Panc1 (cell line): ENCODE measurements at regions not wholly inside any gene's neighbourhood (a gene's known extent, or its start where the extent isn't known, plus 50 kb on each side); places are given as distances from the start of the nearest gene placed in this dataset.

Source experiments
- ATAC-seq: fragments of 200-7000 bp; cut with Tn5 transposase; 2 replicates; pipeline ENCODE4 v1.9.1; 2020; ENCODE audit warnings: mild to moderate bottlenecking, moderate library complexity
- BruUV-seq: library from RNA; stranded (reverse); fragments of 400-500 nt; replicated peaks from 2 replicates; lab custom pipeline; 2021; lab: Mats Ljungman, UMichigan
- CTCF ChIA-PET: fragments of 300-600 bp; sonication (Branson Sonifier 250); formaldehyde crosslinking; loops from one replicate; lab custom pipeline; 2022; ENCODE audit warnings: antibody characterized with exemption; lab: Charles Lee
- POLR2A ChIA-PET: fragments of 300-600 bp; sonication (Branson Sonifier 250); formaldehyde crosslinking; loops from one replicate; lab custom pipeline; 2022; ENCODE audit warnings: antibody characterized with exemption; lab: Charles Lee
- DNase-seq: peaks from one replicate; pipeline ENCODE4 v3.0.0-alpha.2; 2010; ENCODE audit warnings: low read depth, low spot score
- H3K27ac ChIP-seq: 2 replicates; pipeline ENCODE4 v1.5.1; 2011; ENCODE audit warnings: mild to moderate bottlenecking, low read length, inconsistent platforms
- H3K27me3 ChIP-seq: fragments of 200-500 bp; sonication (Bioruptor generic); 2 replicates; pipeline ENCODE4 v1.6.0; 2014; ENCODE audit warnings: low read length, inconsistent platforms; ENCODE audit not compliant: control insufficient read depth, insufficient read depth
- H3K36me3 ChIP-seq: fragments of 200-500 bp; sonication (Bioruptor generic); 2 replicates; pipeline ENCODE4 v1.5.1; 2014; ENCODE audit warnings: inconsistent platforms, mild to moderate bottlenecking, low read length, moderate library complexity; ENCODE audit not compliant: control insufficient read depth, insufficient read depth
- H3K4me1 ChIP-seq: 2 replicates; pipeline ENCODE4 v1.5.1; 2011; ENCODE audit warnings: inconsistent platforms, mild to moderate bottlenecking, low read length, moderate library complexity; ENCODE audit not compliant: control insufficient read depth, insufficient read depth
- H3K4me3 ChIP-seq, 2 experiments: 2 replicates each; pipeline ENCODE4 v1.5.1; 2011 to 2012; ENCODE audit warnings: low read depth in 2 of 2, low read length in 2 of 2, mild to moderate bottlenecking in 2 of 2, inconsistent platforms in 1 of 2, moderate library complexity in 1 of 2
- H3K9me3 ChIP-seq: fragments of 200-500 bp; sonication (Bioruptor generic); 2 replicates; pipeline ENCODE4 v1.5.1; 2014; ENCODE audit warnings: low read depth, mild to moderate bottlenecking, inconsistent platforms, low read length, moderate library complexity; ENCODE audit not compliant: control insufficient read depth, insufficient read depth
- POLR2AphosphoS5 ChIP-seq: IDR thresholded peaks from 2 replicates; pipeline ENCODE4 v1.6.1; 2012; ENCODE audit warnings: mild to moderate bottlenecking, low read depth, low read length, moderate library complexity
- SIN3A ChIP-seq: IDR thresholded peaks from 2 replicates; pipeline ENCODE4 v1.6.1; 2012; ENCODE audit warnings: low read depth, mild to moderate bottlenecking, low read length, moderate library complexity, borderline replicate concordance; ENCODE audit not compliant: insufficient read depth
- TCF7L2 ChIP-seq: IDR thresholded peaks from 2 replicates; pipeline ENCODE4 v1.6.1; 2011; ENCODE audit warnings: mild to moderate bottlenecking, low read depth, low read length, inconsistent platforms
- in situ Hi-C: cut with HindIII; loops from 2 replicates; pipeline ENCODE4 v1.10.0; 2016; ENCODE audit warnings: low sequenced_read_pairs, low pct_unique_long_range_greater_than_20kb
- intact Hi-C: fragments of 100-400 bp; cut with micrococcal nuclease; formaldehyde crosslinking; loops from one replicate; pipeline ENCODE4 v1.10.0; 2022; ENCODE audit not compliant: unreplicated experiment
- TF ChIP-seq, protein P1 (sequence below): fragments of 450-650 bp; IDR thresholded peaks from 2 replicates; pipeline ENCODE4 v1.5.1; 2017; ENCODE audit warnings: mild to moderate bottlenecking
- TF ChIP-seq, protein P2 (sequence below), 2 experiments: IDR thresholded peaks; 2 replicates each; pipeline ENCODE4 v1.6.1; 2011 to 2012; ENCODE audit warnings: low read depth in 2 of 2, control low read depth in 1 of 2, low read length in 1 of 2, mild to moderate bottlenecking in 1 of 2, moderate library complexity in 1 of 2; ENCODE audit not compliant: insufficient read depth in 1 of 2

DNA sequence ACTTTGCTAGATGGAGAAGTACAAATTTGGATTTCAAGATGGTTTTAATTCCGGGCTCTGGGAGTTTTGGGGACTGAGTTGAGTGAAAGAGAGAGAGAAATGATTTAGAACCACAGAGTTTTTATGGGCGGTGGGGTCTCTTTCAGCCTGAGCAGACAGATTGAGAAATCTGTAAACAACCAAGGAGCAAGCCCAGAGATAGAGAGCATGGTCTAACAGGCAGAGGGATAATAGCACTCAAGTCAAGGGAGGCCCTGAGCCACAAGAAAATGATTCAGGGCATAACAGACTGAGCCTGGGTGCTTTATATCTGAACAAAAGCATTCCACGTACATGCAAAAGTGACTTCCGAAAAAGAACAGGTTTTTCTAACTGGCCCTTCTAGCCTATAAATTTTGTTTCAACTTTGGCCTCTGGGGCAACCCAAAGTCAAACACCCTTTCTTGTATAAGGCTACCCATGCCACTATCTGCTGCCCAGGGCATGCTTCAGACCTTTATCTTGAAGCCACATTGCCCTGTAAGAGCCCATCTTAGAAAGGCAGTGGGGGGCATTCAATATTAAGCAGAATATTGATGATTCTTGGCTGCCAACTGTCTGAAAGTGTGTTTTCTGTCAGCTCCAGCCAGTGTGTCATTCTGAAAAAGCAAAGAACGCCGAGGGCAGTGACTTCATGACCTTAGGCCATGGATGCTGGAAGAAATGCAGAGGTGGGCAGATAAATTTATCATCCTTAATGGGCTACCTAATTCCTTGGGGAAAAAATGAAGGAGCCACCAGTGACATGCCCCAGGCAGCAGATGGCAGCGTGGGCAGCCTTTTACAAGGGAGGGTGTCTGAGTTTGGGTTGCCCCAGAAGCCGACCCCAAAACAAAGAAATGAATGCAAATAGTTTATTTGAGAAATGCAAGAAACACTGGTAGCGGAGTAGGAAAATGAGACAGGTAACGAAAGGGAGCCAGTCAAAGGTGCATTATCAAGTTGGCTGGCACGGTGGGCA lies 637.6 kb downstream of the MID1IP1 start:
- no peaks in the 10 kb centered on the region for H3K36me3 ChIP-seq
- H3K27me3 ChIP-seq, result no peaks in the 10 kb centered on the region
- H3K27ac ChIP-seq, result no peak overlapping the region
- in situ Hi-C loops (no loop called here), intact Hi-C loops (no loop called here)
- ChIA-PET CTCF (no interaction called here), POLR2A (no interaction called here)
- TF ChIP-seq SIN3A (no peak), TCF7L2 (no peak), POLR2AphosphoS5 (no peak)
- TF ChIP-seq, protein P1, sequence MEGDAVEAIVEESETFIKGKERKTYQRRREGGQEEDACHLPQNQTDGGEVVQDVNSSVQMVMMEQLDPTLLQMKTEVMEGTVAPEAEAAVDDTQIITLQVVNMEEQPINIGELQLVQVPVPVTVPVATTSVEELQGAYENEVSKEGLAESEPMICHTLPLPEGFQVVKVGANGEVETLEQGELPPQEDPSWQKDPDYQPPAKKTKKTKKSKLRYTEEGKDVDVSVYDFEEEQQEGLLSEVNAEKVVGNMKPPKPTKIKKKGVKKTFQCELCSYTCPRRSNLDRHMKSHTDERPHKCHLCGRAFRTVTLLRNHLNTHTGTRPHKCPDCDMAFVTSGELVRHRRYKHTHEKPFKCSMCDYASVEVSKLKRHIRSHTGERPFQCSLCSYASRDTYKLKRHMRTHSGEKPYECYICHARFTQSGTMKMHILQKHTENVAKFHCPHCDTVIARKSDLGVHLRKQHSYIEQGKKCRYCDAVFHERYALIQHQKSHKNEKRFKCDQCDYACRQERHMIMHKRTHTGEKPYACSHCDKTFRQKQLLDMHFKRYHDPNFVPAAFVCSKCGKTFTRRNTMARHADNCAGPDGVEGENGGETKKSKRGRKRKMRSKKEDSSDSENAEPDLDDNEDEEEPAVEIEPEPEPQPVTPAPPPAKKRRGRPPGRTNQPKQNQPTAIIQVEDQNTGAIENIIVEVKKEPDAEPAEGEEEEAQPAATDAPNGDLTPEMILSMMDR, result no peak
- TF ChIP-seq, protein P2, sequence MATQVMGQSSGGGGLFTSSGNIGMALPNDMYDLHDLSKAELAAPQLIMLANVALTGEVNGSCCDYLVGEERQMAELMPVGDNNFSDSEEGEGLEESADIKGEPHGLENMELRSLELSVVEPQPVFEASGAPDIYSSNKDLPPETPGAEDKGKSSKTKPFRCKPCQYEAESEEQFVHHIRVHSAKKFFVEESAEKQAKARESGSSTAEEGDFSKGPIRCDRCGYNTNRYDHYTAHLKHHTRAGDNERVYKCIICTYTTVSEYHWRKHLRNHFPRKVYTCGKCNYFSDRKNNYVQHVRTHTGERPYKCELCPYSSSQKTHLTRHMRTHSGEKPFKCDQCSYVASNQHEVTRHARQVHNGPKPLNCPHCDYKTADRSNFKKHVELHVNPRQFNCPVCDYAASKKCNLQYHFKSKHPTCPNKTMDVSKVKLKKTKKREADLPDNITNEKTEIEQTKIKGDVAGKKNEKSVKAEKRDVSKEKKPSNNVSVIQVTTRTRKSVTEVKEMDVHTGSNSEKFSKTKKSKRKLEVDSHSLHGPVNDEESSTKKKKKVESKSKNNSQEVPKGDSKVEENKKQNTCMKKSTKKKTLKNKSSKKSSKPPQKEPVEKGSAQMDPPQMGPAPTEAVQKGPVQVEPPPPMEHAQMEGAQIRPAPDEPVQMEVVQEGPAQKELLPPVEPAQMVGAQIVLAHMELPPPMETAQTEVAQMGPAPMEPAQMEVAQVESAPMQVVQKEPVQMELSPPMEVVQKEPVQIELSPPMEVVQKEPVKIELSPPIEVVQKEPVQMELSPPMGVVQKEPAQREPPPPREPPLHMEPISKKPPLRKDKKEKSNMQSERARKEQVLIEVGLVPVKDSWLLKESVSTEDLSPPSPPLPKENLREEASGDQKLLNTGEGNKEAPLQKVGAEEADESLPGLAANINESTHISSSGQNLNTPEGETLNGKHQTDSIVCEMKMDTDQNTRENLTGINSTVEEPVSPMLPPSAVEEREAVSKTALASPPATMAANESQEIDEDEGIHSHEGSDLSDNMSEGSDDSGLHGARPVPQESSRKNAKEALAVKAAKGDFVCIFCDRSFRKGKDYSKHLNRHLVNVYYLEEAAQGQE (IDR thresholded peaks at IDR 0.05; ENCODE audit: insufficient read depth in 1 of 2, low read depth in 2 of 2, low read length in 1 of 2), result no peak
- no peaks in the 10 kb centered on the region for H3K9me3 ChIP-seq
- no peak overlapping the region for H3K4me3 ChIP-seq
- DNase-seq (no peak), ATAC-seq (no peak)
- no peaks in the 10 kb centered on the region for H3K4me1 ChIP-seq
- BruUV-seq, result no TSS peak

GRCh38 chrX:39439906-39440798 lies 638.9 kb downstream of the MID1IP1 start:
- Histone ChIP-seq H3K4me1 (no peaks in the 10 kb centered on the region), H3K27ac (no peak overlapping the region), H3K36me3 (no peaks in the 10 kb centered on the region), H3K9me3 (no peaks in the 10 kb centered on the region), H3K4me3 (no peak overlapping the region), H3K27me3 (no peaks in the 10 kb centered on the region)
- CTCF ChIA-PET, result no interaction called here
- intact Hi-C loops (no loop called here), in situ Hi-C loops (no loop called here)
- DNase-seq (no peak), ATAC-seq (no peak)
- no peak for TF ChIP-seq POLR2AphosphoS5
- TF ChIP-seq, protein P1, result no peak
- no peak for TF ChIP-seq SIN3A
- TF ChIP-seq, protein P2 (IDR thresholded peaks at IDR 0.05; ENCODE audit: insufficient read depth in 1 of 2, low read depth in 2 of 2, low read length in 1 of 2), result no peak
- no peak for TF ChIP-seq TCF7L2
- POLR2A ChIA-PET, result no interaction called here
- BruUV-seq, result no TSS peak
